ENCODE measurements at regions not wholly inside any gene's neighbourhood (a gene's known extent, or its start where the extent isn't known, plus 50 kb on each side); places are given as distances from the start of the nearest gene placed in this dataset.
"Not testable (repeated sequence)": the region's sequence is repeated elsewhere in the genome, so short reads cannot be mapped to it uniquely, and the experiment has no call there.

- Histone ChIP-seq H3K36me3 (no peaks in the 10 kb centered on the region), H3K4me1 (peaks cover 16% of the 10 kb centered on the region), H3K9me3 (no peaks in the 10 kb centered on the region), H3K27ac (no peak overlapping the region), H3K4me3 (no peak overlapping the region), H3K27me3 (no peaks in the 10 kb centered on the region)
- intact Hi-C loops (cut with DNase I) = no loop called here
- DNase-seq (ENCODE audit: extremely low spot score in 2 of 2) = no peak
- no peak for TF ChIP-seq POLR2A (IDR thresholded peaks at IDR 0.05)
- TF ChIP-seq POLR2AphosphoS5 (IDR thresholded peaks at IDR 0.05; ENCODE audit: insufficient read depth in 1 of 2, low read depth in 1 of 2) = no peak
- TF ChIP-seq CTCF (IDR thresholded peaks at IDR 0.05) = no peak
Measured at GRCh38 chr17:77620282-77620681, 338.2 kb upstream of the TNRC6C start.

- intact Hi-C loops (cut with DNase I); H3K4me3 ChIP-seq; H3K4me1 ChIP-seq; H3K27me3 ChIP-seq; H3K36me3 ChIP-seq; DNase-seq (ENCODE audit: extremely low spot score in 2 of 2); H3K9me3 ChIP-seq; H3K27ac ChIP-seq: not testable (repeated sequence)
Measured at GRCh38 chr17:77622084-77622483, 336.4 kb upstream of the TNRC6C start.

- H3K36me3 ChIP-seq = no peaks in the 10 kb centered on the region
- H3K27me3 ChIP-seq = no peaks in the 10 kb centered on the region
- no peak for DNase-seq (ENCODE audit: extremely low spot score in 2 of 2)
- intact Hi-C loops (cut with DNase I) = no loop called here
- H3K27ac ChIP-seq = no peak overlapping the region
- H3K4me3 ChIP-seq = no peak overlapping the region
- no peaks in the 10 kb centered on the region for H3K4me1 ChIP-seq
- TF ChIP-seq POLR2AphosphoS5 (IDR thresholded peaks at IDR 0.05; ENCODE audit: insufficient read depth in 1 of 2, low read depth in 1 of 2) (no peak), POLR2A (IDR thresholded peaks at IDR 0.05) (no peak), CTCF (IDR thresholded peaks at IDR 0.05) (no peak)
- H3K9me3 ChIP-seq = peaks cover 3% of the 10 kb centered on the region
Measured at GRCh38 chr17:77622647-77623046, 335.9 kb upstream of the TNRC6C start.

GRCh38 chr17:77623321-77623720 lies 335.2 kb upstream of the TNRC6C start:
- H3K4me3 ChIP-seq; intact Hi-C loops (cut with DNase I); H3K36me3 ChIP-seq; DNase-seq (ENCODE audit: extremely low spot score in 2 of 2); H3K4me1 ChIP-seq; H3K27ac ChIP-seq; H3K27me3 ChIP-seq; H3K9me3 ChIP-seq: not testable (repeated sequence)

GRCh38 chr17:77628035-77628434 lies 330.5 kb upstream of the TNRC6C start:
- DNase-seq (ENCODE audit: extremely low spot score in 2 of 2) = no peak
- Histone ChIP-seq H3K27me3 (no peaks in the 10 kb centered on the region), H3K4me1 (no peaks in the 10 kb centered on the region), H3K36me3 (no peaks in the 10 kb centered on the region), H3K4me3 (no peak overlapping the region), H3K9me3 (peaks cover 3% of the 10 kb centered on the region), H3K27ac (no peak overlapping the region)
- TF ChIP-seq POLR2AphosphoS5 (IDR thresholded peaks at IDR 0.05; ENCODE audit: insufficient read depth in 1 of 2, low read depth in 1 of 2) = no peak
- TF ChIP-seq CTCF (IDR thresholded peaks at IDR 0.05) = no peak
- TF ChIP-seq POLR2A (IDR thresholded peaks at IDR 0.05) = no peak
- intact Hi-C loops (cut with DNase I) = no loop called here

- H3K4me3 ChIP-seq; H3K9me3 ChIP-seq; H3K27ac ChIP-seq; H3K4me1 ChIP-seq; H3K36me3 ChIP-seq; intact Hi-C loops (cut with DNase I); H3K27me3 ChIP-seq; DNase-seq (ENCODE audit: extremely low spot score in 2 of 2): not testable (repeated sequence)
Measured at GRCh38 chr17:77629284-77629683, 329.2 kb upstream of the TNRC6C start.

- no peaks in the 10 kb centered on the region for H3K36me3 ChIP-seq
- intact Hi-C loops (cut with DNase I) = no loop called here
- H3K27ac ChIP-seq = no peak overlapping the region
- DNase-seq (ENCODE audit: extremely low spot score in 2 of 2) = no peak
- peaks cover 3% of the 10 kb centered on the region for H3K9me3 ChIP-seq
- H3K4me3 ChIP-seq = no peak overlapping the region
- no peaks in the 10 kb centered on the region for H3K27me3 ChIP-seq
- H3K4me1 ChIP-seq = no peaks in the 10 kb centered on the region
- TF ChIP-seq POLR2AphosphoS5 (IDR thresholded peaks at IDR 0.05; ENCODE audit: insufficient read depth in 1 of 2, low read depth in 1 of 2) (no peak), POLR2A (IDR thresholded peaks at IDR 0.05) (no peak), CTCF (IDR thresholded peaks at IDR 0.05) (no peak)
Measured at GRCh38 chr17:77631307-77631706, 327.2 kb upstream of the TNRC6C start.

Data from vagina (tissue), 2 donors.